ENCODE measurements at regions not wholly inside any gene's neighbourhood (a gene's known extent, or its start where the extent isn't known, plus 50 kb on each side); places are given as distances from the start of the nearest gene placed in this dataset.

DNA sequence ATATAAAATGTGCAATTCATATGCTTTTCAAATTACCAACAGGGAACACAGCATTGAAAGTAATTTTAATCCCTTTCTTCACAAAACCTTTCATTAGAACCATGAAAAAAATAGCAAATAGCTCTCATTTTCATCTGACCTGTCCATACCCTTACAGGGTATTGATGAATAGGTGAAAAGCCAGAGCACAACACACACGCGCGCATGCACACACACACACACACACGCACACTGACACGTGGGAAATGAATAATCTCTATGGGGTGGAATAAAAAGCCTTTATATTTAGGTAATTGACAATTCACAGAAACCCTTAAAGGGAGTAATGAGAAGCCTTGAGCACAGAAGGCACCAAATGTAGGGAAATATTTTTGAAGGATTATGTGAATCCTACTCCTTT is 76.2 kb upstream of the POU2AF2 start:
- Histone ChIP-seq H3K4me2 (ENCODE audit: low read length) (no peak overlapping the region), H3K27ac (ENCODE audit: low read depth, low read length) (no peak overlapping the region), H3K14ac (ENCODE audit: low read length) (no peak overlapping the region), H2AFZ (ENCODE audit: insufficient read depth, low read length, poor library complexity) (no peak overlapping the region), H2BK120ac (ENCODE audit: insufficient read depth, low read length, poor library complexity) (no peak overlapping the region), H4K91ac (ENCODE audit: low read depth, low read length) (no peak overlapping the region), H4K12ac (ENCODE audit: low read depth, low read length) (no peak overlapping the region), H2AK5ac (ENCODE audit: low read length) (no peak overlapping the region), H3K18ac (ENCODE audit: low read length) (no peak overlapping the region), H3K23ac (ENCODE audit: low read length) (no peak overlapping the region), H3K27me3 (ENCODE audit: insufficient read depth, low read length) (no peaks in the 10 kb centered on the region), H2BK5ac (ENCODE audit: low read depth, low read length, poor library complexity) (no peak overlapping the region), H3K4me3 (ENCODE audit: low read depth, low read length) (no peak overlapping the region), H3K4me1 (ENCODE audit: control insufficient read depth in 1 of 2, insufficient read depth in 2 of 2, low read length in 2 of 2) (no peaks in the 10 kb centered on the region), H3K9ac (ENCODE audit: low read length) (no peak overlapping the region), H2BK12ac (ENCODE audit: low read length) (no peak overlapping the region), H3K36me3 (ENCODE audit: control insufficient read depth in 1 of 2, insufficient read depth in 2 of 2, low read length in 2 of 2) (no peaks in the 10 kb centered on the region), H3K79me1 (ENCODE audit: low read length) (no peaks in the 10 kb centered on the region), H4K8ac (ENCODE audit: low read depth, low read length) (no peak overlapping the region), H3K4ac (ENCODE audit: low read depth, low read length) (no peak overlapping the region), H3K79me2 (ENCODE audit: control insufficient read depth, insufficient read depth, low read length, poor library complexity) (no peaks in the 10 kb centered on the region), H3K9me3 (ENCODE audit: insufficient read depth, low read depth, low read length) (no peaks in the 10 kb centered on the region)
- no peak for DNase-seq
- no CpG with 5 or more reads among the region's 5 CpGs for WGBS (ENCODE audit: extremely low coverage, insufficient coverage, insufficient read length)

DNA sequence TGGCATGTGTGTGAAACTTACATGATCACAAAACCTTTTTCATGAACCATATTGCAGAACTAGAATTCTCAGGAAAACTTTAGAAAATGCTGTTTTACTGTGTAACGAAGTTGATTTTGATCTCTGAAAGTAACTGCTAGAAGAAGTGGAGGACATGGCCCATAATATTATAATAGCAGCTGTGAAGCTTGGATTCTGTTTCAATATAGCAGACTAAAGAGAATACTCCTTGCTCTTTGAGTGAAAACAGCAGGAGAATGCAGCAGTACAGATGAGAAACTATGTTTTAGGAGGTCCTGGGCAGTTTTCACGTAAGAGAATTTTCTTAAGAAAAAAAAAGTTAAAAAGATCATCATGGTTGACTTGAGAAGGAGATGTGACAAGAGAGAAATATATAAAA is 76.7 kb upstream of the POU2AF2 start:
- H3K36me3 ChIP-seq (ENCODE audit: control insufficient read depth in 1 of 2, insufficient read depth in 2 of 2, low read length in 2 of 2), result no peaks in the 10 kb centered on the region
- no peak for DNase-seq
- no peak overlapping the region for H3K4me2 ChIP-seq (ENCODE audit: low read length)
- no peak overlapping the region for H2BK5ac ChIP-seq (ENCODE audit: low read depth, low read length, poor library complexity)
- H3K4me1 ChIP-seq (ENCODE audit: control insufficient read depth in 1 of 2, insufficient read depth in 2 of 2, low read length in 2 of 2), result no peaks in the 10 kb centered on the region
- H3K14ac ChIP-seq (ENCODE audit: low read length), result no peak overlapping the region
- H3K4ac ChIP-seq (ENCODE audit: low read depth, low read length), result no peak overlapping the region
- H2BK120ac ChIP-seq (ENCODE audit: insufficient read depth, low read length, poor library complexity), result no peak overlapping the region
- no CpG with 5 or more reads among the region's 2 CpGs for WGBS (ENCODE audit: extremely low coverage, insufficient coverage, insufficient read length)
- H3K79me2 ChIP-seq (ENCODE audit: control insufficient read depth, insufficient read depth, low read length, poor library complexity), result no peaks in the 10 kb centered on the region
- no peak overlapping the region for H2BK12ac ChIP-seq (ENCODE audit: low read length)
- no peak overlapping the region for H3K18ac ChIP-seq (ENCODE audit: low read length)
- no peak overlapping the region for H3K23ac ChIP-seq (ENCODE audit: low read length)
- no peak overlapping the region for H2AFZ ChIP-seq (ENCODE audit: insufficient read depth, low read length, poor library complexity)
- H3K27me3 ChIP-seq (ENCODE audit: insufficient read depth, low read length), result no peaks in the 10 kb centered on the region
- H3K27ac ChIP-seq (ENCODE audit: low read depth, low read length), result no peak overlapping the region
- H3K4me3 ChIP-seq (ENCODE audit: low read depth, low read length), result no peak overlapping the region
- H3K9ac ChIP-seq (ENCODE audit: low read length), result no peak overlapping the region
- no peak overlapping the region for H4K12ac ChIP-seq (ENCODE audit: low read depth, low read length)
- H3K9me3 ChIP-seq (ENCODE audit: insufficient read depth, low read depth, low read length), result no peaks in the 10 kb centered on the region
- no peaks in the 10 kb centered on the region for H3K79me1 ChIP-seq (ENCODE audit: low read length)
- no peak overlapping the region for H4K8ac ChIP-seq (ENCODE audit: low read depth, low read length)
- no peak overlapping the region for H4K91ac ChIP-seq (ENCODE audit: low read depth, low read length)
- H2AK5ac ChIP-seq (ENCODE audit: low read length), result no peak overlapping the region

DNA sequence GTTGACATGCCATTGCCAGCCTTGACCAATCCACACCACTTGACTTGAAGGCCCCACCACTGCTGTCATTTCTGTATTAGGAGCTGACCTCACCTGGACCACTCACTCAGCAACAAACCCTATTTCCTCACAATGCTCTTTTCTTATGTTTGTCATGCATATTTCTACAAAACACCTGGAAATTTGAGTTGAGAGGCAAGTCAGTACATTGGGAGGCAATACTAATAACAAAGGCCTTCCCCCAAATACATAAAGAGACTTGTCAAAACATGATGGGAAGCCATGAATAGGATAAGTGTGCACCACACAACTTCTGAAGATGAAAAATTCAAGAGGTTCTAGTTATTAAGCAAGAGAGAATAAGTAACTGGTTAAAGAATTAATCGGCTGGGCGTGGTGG is 77.9 kb upstream of the POU2AF2 start:
- H3K79me2 ChIP-seq (ENCODE audit: control insufficient read depth, insufficient read depth, low read length, poor library complexity), result no peaks in the 10 kb centered on the region
- no peak overlapping the region for H3K4me2 ChIP-seq (ENCODE audit: low read length)
- H3K4me3 ChIP-seq (ENCODE audit: low read depth, low read length), result no peak overlapping the region
- H4K12ac ChIP-seq (ENCODE audit: low read depth, low read length), result no peak overlapping the region
- H3K14ac ChIP-seq (ENCODE audit: low read length), result no peak overlapping the region
- H3K9ac ChIP-seq (ENCODE audit: low read length), result no peak overlapping the region
- H2AK5ac ChIP-seq (ENCODE audit: low read length), result no peak overlapping the region
- H3K79me1 ChIP-seq (ENCODE audit: low read length), result no peaks in the 10 kb centered on the region
- H3K9me3 ChIP-seq (ENCODE audit: insufficient read depth, low read depth, low read length), result no peaks in the 10 kb centered on the region
- DNase-seq, result no peak
- H4K8ac ChIP-seq (ENCODE audit: low read depth, low read length), result no peak overlapping the region
- H2AFZ ChIP-seq (ENCODE audit: insufficient read depth, low read length, poor library complexity), result no peak overlapping the region
- H3K4ac ChIP-seq (ENCODE audit: low read depth, low read length), result no peak overlapping the region
- H3K36me3 ChIP-seq (ENCODE audit: control insufficient read depth in 1 of 2, insufficient read depth in 2 of 2, low read length in 2 of 2), result no peaks in the 10 kb centered on the region
- H3K4me1 ChIP-seq (ENCODE audit: control insufficient read depth in 1 of 2, insufficient read depth in 2 of 2, low read length in 2 of 2), result no peaks in the 10 kb centered on the region
- H3K27me3 ChIP-seq (ENCODE audit: insufficient read depth, low read length), result no peaks in the 10 kb centered on the region
- H3K23ac ChIP-seq (ENCODE audit: low read length), result no peak overlapping the region
- H2BK12ac ChIP-seq (ENCODE audit: low read length), result no peak overlapping the region
- no peak overlapping the region for H2BK5ac ChIP-seq (ENCODE audit: low read depth, low read length, poor library complexity)
- no peak overlapping the region for H3K27ac ChIP-seq (ENCODE audit: low read depth, low read length)
- WGBS (ENCODE audit: extremely low coverage, insufficient coverage, insufficient read length), result no CpG with 5 or more reads among the region's 2 CpGs
- no peak overlapping the region for H4K91ac ChIP-seq (ENCODE audit: low read depth, low read length)
- H2BK120ac ChIP-seq (ENCODE audit: insufficient read depth, low read length, poor library complexity), result no peak overlapping the region
- no peak overlapping the region for H3K18ac ChIP-seq (ENCODE audit: low read length)

DNA sequence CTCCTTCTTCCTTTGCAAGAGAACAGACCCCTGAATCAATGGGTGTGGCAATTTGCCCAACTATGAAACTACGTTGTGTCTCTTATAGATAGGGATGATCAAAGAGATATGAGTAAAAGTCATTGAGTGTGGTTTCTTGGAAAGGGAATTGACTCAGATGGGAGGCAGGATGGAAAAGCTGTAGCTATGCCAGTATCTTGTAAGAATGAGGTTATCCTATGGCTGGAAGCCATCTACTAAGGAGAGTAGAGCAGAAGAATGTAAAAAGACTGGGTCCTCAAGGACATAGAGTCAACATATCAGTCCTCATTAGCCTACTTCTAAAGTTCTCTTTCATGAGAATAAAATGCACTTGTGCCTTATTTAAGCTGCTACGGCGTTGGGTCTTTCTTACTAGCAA is 78.9 kb upstream of the POU2AF2 start:
- no peak overlapping the region for H4K12ac ChIP-seq (ENCODE audit: low read depth, low read length)
- no peak overlapping the region for H3K18ac ChIP-seq (ENCODE audit: low read length)
- no peak for DNase-seq
- H2BK12ac ChIP-seq (ENCODE audit: low read length), result no peak overlapping the region
- no peak overlapping the region for H3K9ac ChIP-seq (ENCODE audit: low read length)
- no peak overlapping the region for H2AK5ac ChIP-seq (ENCODE audit: low read length)
- H3K4me2 ChIP-seq (ENCODE audit: low read length), result no peak overlapping the region
- no peak overlapping the region for H2BK5ac ChIP-seq (ENCODE audit: low read depth, low read length, poor library complexity)
- no peak overlapping the region for H4K91ac ChIP-seq (ENCODE audit: low read depth, low read length)
- no peaks in the 10 kb centered on the region for H3K9me3 ChIP-seq (ENCODE audit: insufficient read depth, low read depth, low read length)
- H3K36me3 ChIP-seq (ENCODE audit: control insufficient read depth in 1 of 2, insufficient read depth in 2 of 2, low read length in 2 of 2), result no peaks in the 10 kb centered on the region
- no peak overlapping the region for H3K23ac ChIP-seq (ENCODE audit: low read length)
- H3K79me2 ChIP-seq (ENCODE audit: control insufficient read depth, insufficient read depth, low read length, poor library complexity), result no peaks in the 10 kb centered on the region
- no peak overlapping the region for H3K14ac ChIP-seq (ENCODE audit: low read length)
- H2BK120ac ChIP-seq (ENCODE audit: insufficient read depth, low read length, poor library complexity), result no peak overlapping the region
- H2AFZ ChIP-seq (ENCODE audit: insufficient read depth, low read length, poor library complexity), result no peak overlapping the region
- H3K4me1 ChIP-seq (ENCODE audit: control insufficient read depth in 1 of 2, insufficient read depth in 2 of 2, low read length in 2 of 2), result no peaks in the 10 kb centered on the region
- no peak overlapping the region for H3K27ac ChIP-seq (ENCODE audit: low read depth, low read length)
- H3K27me3 ChIP-seq (ENCODE audit: insufficient read depth, low read length), result no peaks in the 10 kb centered on the region
- H3K4me3 ChIP-seq (ENCODE audit: low read depth, low read length), result no peak overlapping the region
- no peak overlapping the region for H4K8ac ChIP-seq (ENCODE audit: low read depth, low read length)
- no peaks in the 10 kb centered on the region for H3K79me1 ChIP-seq (ENCODE audit: low read length)
- H3K4ac ChIP-seq (ENCODE audit: low read depth, low read length), result no peak overlapping the region
- no CpG with 5 or more reads among the region's 3 CpGs for WGBS (ENCODE audit: extremely low coverage, insufficient coverage, insufficient read length)
